ENCODE measurements at regions not wholly inside any gene's neighbourhood (a gene's known extent, or its start where the extent isn't known, plus 50 kb on each side); places are given as distances from the start of the nearest gene placed in this dataset.

DNA sequence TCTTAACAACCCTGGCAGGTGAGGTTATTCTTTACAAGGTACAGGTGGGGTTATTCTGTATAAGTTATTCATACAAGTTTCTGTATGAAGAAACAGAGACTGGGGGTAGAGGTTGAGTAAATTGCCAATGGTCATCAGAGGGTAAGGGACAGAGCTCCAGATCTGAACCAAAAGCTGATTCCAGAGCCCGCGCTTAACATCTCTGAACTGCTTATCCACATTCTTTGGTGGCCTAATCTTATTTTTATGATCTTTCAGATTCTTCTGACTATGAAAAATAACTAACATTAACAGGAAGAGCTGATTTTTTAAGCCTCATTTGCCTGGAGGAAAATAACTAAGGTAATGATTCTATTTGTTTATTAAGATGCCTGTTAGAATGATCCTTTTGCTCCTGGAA is 63.9 kb upstream of the BARHL2 start:
- no peak for DNase-seq (ENCODE audit: low read depth)

DNA sequence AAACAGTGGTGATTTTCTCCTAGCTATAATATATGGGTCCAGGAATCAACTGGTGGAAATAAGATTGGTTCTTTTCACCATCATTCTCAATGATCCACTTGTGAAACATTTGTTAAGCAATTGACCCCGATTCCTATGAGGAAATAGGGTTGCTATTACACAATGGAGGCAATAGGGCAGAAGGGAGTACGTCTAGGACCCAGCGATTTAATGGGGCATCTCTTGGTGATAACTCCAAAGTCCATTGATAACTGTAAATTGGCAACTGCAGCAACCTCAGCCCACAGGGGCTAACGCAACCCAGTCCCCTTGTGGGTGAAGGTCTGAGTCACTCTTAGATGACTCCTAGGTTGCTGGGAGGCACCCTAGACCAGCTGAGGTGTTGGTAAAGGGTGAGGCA is 62.5 kb upstream of the BARHL2 start:
- DNase-seq (ENCODE audit: low read depth) = no peak

DNA sequence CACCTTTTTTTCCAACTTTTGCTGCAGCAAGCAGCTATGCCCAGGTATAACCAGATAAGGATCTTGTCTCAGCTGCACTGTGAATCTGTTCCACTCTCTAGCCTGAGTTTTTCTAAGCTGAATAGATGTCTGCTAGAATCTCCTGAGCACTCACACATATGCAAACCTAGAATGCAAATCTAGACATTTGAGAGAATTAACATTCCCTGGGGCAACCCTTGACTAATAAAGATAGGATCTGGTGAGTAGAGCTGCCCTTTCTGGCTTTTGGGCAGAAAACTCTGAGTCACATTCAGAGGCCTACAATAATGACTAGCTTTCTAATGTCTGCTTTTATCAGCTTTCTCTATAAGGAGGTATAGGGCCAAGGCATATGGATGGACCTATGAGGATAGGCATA is 61.4 kb upstream of the BARHL2 start:
- DNase-seq (ENCODE audit: low read depth) = no peak

DNA sequence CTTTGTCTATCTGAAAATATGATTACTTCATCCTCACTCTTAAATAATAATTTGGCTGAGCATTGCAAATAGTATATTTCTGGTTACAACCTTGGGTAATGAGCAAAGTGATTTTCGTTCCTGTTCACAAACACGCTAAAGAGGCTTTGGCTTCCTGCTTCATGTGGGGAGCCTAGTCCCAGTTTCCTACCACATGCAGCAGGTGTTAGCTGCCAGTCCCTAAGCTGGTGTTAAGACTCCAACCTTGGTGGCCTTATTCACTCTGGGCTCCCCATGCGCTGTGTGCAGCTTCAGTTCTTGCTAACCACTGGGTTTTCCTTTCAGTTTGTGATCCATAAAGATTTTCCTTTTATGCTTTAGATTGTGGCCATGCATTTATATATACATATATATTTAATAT is 56.7 kb upstream of the BARHL2 start:
- DNase-seq (ENCODE audit: low read depth) = no peak

DNA sequence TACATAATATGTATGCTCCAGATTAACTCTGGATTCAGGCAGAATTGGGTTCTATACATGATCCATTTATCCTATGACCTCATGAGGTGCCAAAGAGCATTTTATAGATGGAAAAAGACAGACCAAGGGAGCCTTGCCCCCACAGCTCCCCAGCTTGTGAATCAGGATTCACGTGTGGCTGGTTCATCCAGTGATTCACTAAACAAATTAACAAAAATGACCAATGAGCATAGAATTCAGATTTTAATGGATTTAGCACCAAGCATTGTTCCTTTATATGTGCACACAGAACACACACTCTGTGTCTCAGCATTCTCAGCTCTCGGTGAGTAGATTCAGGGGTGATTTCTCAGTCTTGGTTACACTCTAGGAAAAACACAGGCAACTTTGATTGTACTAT is 51.7 kb upstream of the BARHL2 start:
- no peak for DNase-seq (ENCODE audit: low read depth)

DNA sequence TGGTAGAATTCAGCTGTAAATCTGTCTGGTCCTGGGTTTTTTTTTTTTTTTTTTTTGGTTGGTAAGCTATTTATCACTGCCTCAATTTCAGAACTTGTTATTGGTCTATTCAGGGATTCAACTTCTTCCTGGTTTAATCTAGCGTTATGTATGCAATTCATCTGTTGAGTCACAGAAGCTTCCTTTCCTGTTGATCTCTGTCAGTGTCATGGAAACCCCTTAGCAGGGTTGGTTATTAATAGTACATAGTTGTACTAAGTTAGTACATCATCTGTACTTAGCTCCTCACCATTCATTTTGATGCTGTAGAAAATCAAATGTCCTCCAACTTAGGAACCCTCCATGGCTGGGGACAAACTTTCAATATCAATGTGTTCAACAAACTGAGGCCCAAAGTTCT is 51.0 kb upstream of the BARHL2 start:
- no peak for DNase-seq (ENCODE audit: low read depth)

Data from activated T-cell treated with anti-CD3 and anti-CD28 coated beads for 24 hours (primary cell).